ENCODE measurements at regions not wholly inside any gene's neighbourhood (a gene's known extent, or its start where the extent isn't known, plus 50 kb on each side); places are given as distances from the start of the nearest gene placed in this dataset.

DNA sequence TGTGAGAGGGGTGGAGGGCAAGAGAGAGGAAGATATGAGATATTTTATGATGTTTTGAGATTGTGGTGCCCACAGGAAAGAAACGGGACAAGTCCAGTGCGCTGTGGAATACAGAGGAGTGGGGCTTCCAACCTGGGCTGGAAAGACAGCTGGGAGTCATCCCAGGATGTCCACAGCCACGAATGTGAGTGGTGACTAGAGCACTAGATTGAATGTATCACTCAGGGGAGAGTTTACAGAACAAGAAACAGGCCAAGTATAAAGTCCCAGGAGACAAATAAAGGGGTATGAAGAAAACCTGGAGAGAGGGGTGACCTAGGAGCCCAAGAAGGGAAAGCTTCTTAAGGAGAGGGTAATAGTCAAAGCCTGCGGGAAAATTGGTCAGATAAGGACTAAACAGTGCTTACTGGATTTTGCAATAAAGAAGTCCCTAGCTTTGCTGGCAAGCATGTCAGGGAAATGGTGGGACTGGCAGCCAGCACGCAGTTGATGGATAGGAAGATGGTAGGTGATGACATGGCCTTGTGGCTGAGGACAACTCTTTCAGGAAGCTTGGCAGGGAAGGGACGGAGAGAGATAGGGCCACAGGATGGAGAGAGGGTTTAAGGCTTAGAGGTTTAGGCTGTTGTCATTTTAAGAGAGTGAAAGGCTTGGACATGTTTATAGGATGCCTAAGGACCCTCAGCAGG, 114.5 kb downstream of the AXIN2 start:
- no peak overlapping the region for H3K4me3 ChIP-seq (ENCODE audit: low read length)
- DNase-seq (ENCODE audit: low read depth): peak; percentile 17
- TF ChIP-seq CTCF (conservative IDR thresholded peaks at IDR 0.05; ENCODE audit: low read length): no peak

GRCh38 chr17:65446043-65446442, 115.4 kb downstream of the AXIN2 start:
- no peak for DNase-seq (ENCODE audit: low read depth)
- no peak for TF ChIP-seq CTCF (conservative IDR thresholded peaks at IDR 0.05; ENCODE audit: low read length)
- no peak overlapping the region for H3K4me3 ChIP-seq (ENCODE audit: low read length)

DNA sequence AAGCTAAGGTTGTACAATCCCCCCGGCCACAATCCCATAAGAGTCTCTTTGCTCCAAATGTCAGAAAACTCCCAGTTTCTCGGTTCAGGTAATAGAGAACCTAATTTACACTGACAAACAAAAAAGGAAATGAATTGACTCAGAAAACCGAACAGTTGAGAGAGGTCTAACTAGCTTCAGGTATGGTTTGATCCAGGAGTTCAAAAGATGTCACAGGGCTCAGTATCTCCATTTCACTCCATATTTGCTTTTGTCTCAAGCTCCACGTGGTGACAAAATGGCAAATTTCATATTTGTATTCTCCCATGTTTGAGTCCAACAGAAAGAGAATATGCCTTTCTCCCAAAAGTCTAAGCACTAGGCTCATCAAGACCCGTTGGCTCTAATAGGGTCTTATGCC, 117.4 kb downstream of the AXIN2 start:
- H3K4me3 ChIP-seq (ENCODE audit: low read length): no peak overlapping the region
- no peak for DNase-seq (ENCODE audit: low read depth)
- TF ChIP-seq CTCF (conservative IDR thresholded peaks at IDR 0.05; ENCODE audit: low read length): no peak

DNA sequence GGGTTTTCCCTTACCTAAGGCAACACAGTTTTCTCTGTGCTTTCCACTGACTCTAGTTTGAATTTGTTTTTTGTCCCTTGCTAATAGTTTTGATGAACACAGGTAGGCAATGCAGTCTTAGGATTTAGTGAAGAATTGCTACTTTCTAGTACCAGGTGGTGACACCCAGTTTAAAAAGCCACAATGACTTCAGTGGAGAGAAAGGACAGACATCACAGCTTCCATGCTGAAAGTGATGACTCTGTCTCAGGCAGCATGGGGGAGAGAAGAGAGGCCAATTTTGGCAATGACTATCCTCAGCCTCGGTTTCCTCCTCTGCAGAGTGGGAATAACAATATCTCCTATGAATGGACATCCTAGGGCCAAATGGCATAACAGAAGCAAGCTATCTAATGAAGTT, 118.8 kb downstream of the AXIN2 start:
- DNase-seq (ENCODE audit: low read depth): no peak
- no peak overlapping the region for H3K4me3 ChIP-seq (ENCODE audit: low read length)
- no peak for TF ChIP-seq CTCF (conservative IDR thresholded peaks at IDR 0.05; ENCODE audit: low read length)

- TF ChIP-seq CTCF (conservative IDR thresholded peaks at IDR 0.05; ENCODE audit: low read length): no peak
These were observed 119.2 kb downstream of the AXIN2 start for GRCh38 chr17:65442250-65442649.

GRCh38 chr17:65441053-65441605, 120.3 kb downstream of the AXIN2 start:
- H3K4me3 ChIP-seq (ENCODE audit: low read length): no peak overlapping the region
- no peak for DNase-seq (ENCODE audit: low read depth)
- no peak for TF ChIP-seq CTCF (conservative IDR thresholded peaks at IDR 0.05; ENCODE audit: low read length)

More at GRCh38 chr17:65442250-65442649, 119.2 kb downstream of the AXIN2 start:
- DNase-seq (ENCODE audit: low read depth): no peak
- no peak overlapping the region for H3K4me3 ChIP-seq (ENCODE audit: low read length)

DNA sequence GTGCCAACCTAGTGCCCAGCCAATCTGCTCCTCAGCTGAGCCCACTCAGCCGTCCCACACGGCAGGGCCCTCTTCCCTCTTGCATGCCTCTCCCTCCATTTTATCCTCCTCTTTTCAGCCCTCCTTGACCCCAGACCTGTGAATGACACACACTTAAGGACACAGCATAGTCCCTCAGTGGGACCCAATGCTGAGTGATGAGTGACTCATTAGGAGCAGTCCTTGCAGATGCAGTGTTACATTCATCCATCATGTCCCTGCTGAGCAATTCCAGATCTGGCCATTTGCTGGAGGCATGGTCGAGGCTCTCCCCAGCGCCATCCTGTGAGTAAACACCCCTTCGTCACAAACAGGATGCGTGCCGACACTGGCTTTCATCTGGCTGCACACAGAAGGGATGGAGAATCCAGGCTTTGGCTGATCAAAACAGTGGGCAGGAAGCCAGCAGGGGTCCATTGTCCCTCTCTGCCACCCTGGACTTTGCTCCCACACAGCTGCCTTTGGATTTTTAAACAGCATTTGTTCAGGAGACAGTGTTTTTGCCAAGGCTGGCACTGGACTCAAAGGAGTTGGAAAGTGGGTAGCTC, 122.6 kb downstream of the AXIN2 start:
- TF ChIP-seq CTCF (conservative IDR thresholded peaks at IDR 0.05; ENCODE audit: low read length): no peak
- H3K4me3 ChIP-seq (ENCODE audit: low read length): no peak overlapping the region
- DNase-seq (ENCODE audit: low read depth): peak; percentile 20
